ENCODE measurements at regions not wholly inside any gene's neighbourhood (a gene's known extent, or its start where the extent isn't known, plus 50 kb on each side); places are given as distances from the start of the nearest gene placed in this dataset.
"Not testable (repeated sequence)": the region's sequence is repeated elsewhere in the genome, so short reads cannot be mapped to it uniquely, and the experiment has no call there.

DNA sequence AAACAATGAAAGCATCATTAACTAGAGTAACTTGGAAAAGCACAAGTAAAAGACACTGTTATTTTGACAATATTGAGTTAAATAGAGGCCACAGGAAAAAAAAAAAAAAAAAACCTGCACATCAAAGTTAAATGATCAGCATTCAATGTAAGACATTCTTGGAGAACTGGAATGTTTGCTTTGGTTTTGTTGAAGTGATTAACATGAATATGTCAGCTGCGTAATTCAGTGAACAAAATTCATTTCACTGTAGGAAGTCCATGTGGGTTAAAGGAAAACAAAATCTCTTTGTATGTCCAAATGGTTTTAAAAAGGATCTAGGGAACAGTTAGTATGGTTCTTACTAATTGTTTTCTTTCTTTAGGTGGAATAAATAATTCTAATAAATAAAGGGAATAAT lies 252.8 kb upstream of the CNTN6 start:
- DNase-seq, result no peak

DNA sequence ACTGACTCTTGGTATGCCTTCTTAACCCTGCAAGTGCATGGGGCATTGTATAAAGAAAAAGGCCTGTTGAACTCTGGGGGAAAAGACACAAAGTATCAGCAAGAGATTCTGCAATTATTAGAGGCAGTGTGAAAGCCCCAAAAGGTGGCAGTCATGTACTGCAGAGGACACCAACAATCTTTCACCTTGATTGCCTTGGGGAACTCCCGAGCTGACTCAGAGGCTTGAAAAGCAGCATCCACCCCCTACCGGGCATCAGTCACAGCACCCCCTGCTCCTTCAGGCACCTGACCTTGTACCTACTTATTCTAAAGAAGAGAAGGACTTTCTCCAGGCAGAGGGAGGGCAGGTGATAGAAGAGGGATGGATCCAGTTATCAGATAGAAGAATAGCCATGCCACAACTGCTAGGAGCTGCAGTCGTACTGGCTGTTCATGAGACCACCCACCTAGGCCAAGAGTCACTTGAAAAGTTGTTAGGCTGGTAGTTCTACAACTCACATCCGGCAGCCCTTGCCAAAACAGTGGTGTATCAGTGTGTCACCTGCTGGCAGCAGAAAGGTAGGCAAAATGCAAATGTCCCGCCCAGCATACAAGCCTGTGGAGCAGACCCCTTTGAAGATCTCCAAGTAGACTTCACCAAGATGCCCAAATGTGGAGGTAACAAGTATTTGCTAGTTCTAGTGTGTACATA lies 241.6 kb upstream of the CNTN6 start:
- DNase-seq, result no peak

GRCh38 chr3:852033-852432 lies 240.8 kb upstream of the CNTN6 start:
- no peak for DNase-seq

- no peak for DNase-seq
Observed at GRCh38 chr3:853489-853888, 239.3 kb upstream of the CNTN6 start.

GRCh38 chr3:859135-859534 lies 233.7 kb upstream of the CNTN6 start:
- no peak for DNase-seq

DNA sequence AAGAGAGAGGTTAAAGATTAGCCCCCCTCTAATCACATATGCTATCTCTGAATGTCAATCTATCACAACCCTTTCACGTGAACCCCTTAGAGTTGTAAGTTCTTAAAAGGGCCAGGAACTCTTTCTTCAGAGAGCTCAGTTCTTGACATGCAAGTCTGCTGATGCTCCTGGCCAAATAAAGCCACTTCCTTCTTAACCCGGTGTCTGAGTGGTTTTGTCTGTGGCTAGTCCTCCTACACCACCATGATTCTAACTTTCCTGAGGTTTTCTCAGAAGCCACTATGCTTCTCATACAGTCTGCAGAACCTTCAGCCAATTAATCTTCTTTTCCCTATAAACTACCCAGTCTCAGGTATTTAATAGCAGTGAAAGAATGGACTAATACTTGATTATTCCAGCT lies 231.1 kb upstream of the CNTN6 start:
- no peak for DNase-seq

DNA sequence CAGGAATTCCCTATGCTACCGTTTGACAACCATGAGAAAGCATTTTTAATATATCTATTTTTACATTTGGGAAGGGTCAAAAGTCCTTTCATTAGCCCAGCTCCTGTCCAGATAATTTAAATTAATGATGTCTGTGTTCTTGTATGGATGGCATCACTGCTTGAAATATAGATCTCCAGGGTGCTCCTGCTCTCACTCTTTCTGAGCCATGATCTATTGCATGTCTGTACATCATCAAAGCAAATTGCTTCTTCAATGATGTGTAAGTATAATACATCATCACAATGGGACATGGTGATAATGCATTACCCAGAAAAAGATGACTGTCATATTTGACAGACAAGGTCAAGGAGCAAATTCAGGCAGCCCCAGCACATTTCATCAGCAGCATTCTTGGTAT lies 223.6 kb upstream of the CNTN6 start:
- no peak for DNase-seq

- no peak for DNase-seq
Observed at GRCh38 chr3:869734-870133, 223.1 kb upstream of the CNTN6 start.

DNA sequence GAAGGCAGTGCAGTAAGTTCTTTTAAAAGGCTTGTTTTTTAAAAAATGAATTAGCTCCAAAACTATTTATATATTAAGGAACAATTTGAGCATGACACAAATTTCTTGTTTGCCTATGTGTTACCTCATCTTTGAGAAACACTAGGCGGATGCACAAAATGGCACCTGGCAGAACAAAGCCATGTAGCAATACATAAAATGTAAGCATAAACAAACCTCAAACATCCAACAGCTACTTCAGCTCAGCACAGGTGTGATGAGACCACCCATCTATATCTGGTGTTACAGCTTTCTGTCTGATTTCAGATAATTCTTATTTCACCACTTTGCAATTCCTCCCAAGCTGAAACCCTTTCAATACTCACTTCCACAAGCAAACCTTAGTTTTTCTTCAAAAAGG lies 221.2 kb upstream of the CNTN6 start:
- DNase-seq, result no peak

- no peak for DNase-seq
Observed at GRCh38 chr3:877001-877400, 215.8 kb upstream of the CNTN6 start.

DNA sequence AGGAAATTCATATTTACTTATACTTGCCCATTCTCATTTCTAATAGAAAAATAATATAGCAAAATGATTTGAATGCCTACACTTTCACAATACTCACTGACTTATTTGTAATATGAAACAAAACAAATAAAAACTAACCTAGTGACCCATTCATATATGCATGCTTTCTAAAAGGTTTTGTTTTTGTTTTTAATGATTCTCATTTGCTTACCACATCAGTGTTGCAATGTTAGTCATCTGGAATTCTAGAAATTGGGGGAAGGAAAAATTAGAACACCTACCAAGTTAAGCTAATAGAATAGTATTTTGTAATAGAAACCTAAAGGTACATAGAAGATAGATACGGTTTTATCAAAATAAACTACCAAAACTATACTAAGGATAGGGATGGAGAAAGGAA lies 214.1 kb upstream of the CNTN6 start:
- DNase-seq, result no peak

- DNase-seq, result no peak
Observed at GRCh38 chr3:880371-880770, 212.5 kb upstream of the CNTN6 start.

GRCh38 chr3:882533-882932 lies 210.3 kb upstream of the CNTN6 start:
- no peak for DNase-seq

DNA sequence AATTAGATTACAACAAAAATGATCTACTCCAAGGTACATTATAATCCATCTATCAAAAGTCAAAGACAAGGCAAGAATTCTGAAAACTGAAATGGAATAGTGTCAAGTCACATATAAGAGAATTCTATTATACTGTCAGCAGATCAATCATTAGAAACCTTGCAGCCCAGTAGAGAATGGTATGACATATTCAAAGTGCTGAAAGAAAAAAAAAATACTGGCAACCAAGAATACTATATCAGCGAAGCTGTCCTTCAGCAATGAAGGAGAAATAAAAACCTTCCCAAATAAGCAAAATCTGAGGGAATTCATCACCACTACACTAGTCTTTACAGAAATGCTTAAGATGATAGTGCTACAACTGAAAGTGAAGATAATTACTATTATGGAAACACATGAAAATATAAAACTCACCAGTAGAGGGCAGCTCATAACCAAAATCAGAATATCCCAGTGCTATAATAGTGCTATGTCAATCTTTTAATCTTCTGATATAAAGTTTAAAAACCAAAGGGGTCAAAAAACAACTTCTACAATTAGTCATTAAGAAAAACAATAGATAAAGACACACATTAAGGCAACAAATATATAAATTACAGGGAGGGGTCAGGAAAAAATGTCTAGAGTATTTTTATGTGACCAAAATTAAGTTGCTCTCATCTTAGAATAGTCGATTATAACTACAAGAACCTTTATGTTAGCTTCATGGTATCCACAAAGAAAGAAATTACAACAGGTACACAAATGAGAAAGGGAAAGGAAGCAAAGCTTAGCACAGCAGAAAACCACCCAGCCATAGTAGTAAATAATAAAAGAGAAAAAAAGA lies 190.7 kb upstream of the CNTN6 start:
- DNase-seq, result no peak

- no peak for DNase-seq
Observed at GRCh38 chr3:905217-905616, 187.6 kb upstream of the CNTN6 start.

DNA sequence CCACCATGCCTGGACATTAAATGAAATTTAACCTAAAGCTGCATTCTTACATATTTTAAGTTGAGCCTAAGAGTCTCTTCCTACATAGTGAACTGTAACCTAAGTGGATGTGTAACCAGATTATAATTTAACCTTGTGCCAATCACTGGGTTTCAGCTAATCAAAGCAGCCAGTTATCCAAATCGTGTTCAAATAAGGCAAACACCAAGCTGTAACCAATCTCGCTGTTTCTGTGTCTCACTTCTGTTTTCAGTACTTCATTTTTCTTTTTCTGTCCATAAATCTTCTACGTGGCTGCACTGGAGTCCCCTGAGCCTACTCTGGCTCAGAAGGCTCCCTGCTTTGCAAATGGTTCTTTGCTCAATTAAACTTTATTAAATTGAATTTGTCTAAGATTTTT lies 186.1 kb upstream of the CNTN6 start:
- DNase-seq, result no peak

DNA sequence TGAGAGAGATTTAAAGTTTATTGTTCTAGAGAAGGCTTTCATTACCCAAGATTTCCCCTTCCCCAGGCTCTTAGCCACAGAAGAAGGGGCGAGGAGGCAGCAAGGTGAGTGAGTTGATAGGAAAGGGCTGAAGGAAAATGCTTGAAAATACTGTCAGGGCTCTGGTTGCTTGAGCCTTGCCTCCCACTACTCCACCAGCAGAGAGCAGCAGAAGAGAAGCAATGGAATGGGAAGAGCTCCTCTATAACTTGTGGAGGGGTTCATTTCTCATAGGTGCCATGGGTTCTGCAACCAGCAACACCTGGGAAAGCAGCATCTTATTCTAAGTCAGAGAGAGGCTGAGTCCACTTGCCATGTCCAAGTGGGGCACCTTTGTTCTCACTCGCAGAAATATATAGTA lies 184.0 kb upstream of the CNTN6 start:
- DNase-seq, result no peak

GRCh38 chr3:912717-913116 lies 180.1 kb upstream of the CNTN6 start:
- DNase-seq, result not testable (repeated sequence)

- DNase-seq, result no peak
Observed at GRCh38 chr3:923161-923910, 169.5 kb upstream of the CNTN6 start.

DNA sequence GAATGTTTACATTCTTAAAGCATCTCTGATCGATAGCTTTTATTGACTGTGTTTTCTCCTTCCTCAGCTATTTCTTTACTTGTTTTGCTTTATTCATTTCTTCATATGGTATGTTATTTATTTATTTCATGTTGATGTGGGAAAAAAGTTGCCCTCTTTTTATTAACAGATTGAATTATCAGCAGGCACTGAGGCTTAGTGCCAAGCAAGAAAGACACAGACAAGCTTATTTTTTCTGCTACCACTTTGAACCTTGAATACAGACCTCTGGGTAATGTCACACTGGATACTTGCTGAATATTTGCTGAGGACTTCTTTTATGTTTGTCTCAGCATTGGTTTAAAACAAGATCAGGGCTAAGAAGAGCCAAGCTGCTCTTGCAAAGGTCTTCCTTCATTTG lies 162.0 kb upstream of the CNTN6 start:
- DNase-seq, result no peak

GRCh38 chr3:933326-933725 lies 159.5 kb upstream of the CNTN6 start:
- no peak for DNase-seq

GRCh38 chr3:944786-945185 lies 148.0 kb upstream of the CNTN6 start:
- no peak for DNase-seq

GRCh38 chr3:945738-946137 lies 147.1 kb upstream of the CNTN6 start:
- no peak for DNase-seq

DNA sequence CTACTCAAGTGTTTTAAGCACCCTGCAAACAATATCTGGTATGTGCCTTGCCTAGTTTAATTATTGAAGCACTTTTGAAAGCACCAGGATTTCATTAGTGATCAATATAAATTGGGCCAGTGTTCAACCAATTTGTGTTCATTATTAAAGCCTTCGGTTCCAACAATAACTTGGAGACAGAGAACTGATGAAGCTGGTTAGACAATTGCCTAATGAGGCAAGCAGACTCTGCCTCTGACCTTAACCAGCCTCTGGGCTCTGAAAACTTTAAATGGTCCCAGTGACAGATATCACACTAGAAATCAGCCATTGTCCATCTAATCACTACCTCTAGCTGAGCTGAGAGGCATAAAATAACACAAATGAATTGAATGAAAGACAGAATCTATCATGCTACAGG lies 139.9 kb upstream of the CNTN6 start:
- DNase-seq, result no peak
